ENCODE measurements at regions not wholly inside any gene's neighbourhood (a gene's known extent, or its start where the extent isn't known, plus 50 kb on each side); places are given as distances from the start of the nearest gene placed in this dataset.

DNA sequence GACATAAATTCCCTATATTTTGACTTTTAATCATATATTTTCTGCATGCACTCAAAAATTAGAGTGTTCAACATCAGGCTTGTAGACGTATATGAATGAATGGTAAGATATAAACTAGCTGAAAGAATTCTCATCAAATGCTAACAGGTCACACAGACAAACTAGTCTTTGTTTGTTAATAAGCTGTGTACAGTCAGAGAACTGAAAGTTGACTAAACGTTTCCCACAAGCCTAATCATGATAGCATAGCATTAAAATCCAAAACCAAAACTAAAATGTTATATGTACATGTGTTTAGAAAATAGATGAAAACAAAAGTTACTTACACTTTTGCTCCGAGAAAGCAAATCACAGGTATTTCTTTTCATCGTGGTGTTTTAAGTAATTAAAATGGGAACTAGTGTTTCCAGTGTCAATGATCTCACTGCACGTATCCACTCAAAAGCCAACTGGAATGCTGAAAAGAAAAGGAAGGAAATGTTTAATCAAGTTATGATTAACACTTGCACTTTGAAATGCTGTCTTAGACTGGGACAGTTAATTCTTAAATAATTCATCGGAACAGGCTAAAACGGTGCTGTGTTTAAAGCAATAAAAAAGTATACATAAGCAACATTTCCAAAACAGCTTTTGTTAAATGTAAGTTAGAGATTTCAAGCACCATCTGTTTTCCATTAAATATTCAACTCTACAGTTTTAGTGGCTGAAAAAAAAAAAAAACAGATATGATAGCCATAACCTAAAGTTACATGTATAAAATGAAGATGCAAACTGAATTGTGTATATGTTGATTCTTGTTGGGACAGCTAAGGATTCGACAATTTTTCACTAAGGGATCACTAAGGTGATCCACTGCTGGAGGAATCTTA, 291.9 kb upstream of the PDE4D start:
- TF ChIP-seq TAF1 (IDR thresholded peaks at IDR 0.05; ENCODE audit: borderline replicate concordance, insufficient read depth, low read length) = no peak
- no peak for TF ChIP-seq POLR2AphosphoS5 (IDR thresholded peaks at IDR 0.05; ENCODE audit: low read depth, low read length)
- no peak for TF ChIP-seq FOXP2 (optimal IDR thresholded peaks at IDR 0.05; ENCODE audit: borderline replicate concordance, extremely low read depth, extremely low read length, insufficient read depth)
- TF ChIP-seq REST (IDR thresholded peaks at IDR 0.05; ENCODE audit: insufficient read depth in 1 of 2, low read depth in 2 of 2, low read length in 2 of 2) = no peak
- no peak for TF ChIP-seq SIN3A (IDR thresholded peaks at IDR 0.05; ENCODE audit: borderline replicate concordance, insufficient read depth, low read length)

DNA sequence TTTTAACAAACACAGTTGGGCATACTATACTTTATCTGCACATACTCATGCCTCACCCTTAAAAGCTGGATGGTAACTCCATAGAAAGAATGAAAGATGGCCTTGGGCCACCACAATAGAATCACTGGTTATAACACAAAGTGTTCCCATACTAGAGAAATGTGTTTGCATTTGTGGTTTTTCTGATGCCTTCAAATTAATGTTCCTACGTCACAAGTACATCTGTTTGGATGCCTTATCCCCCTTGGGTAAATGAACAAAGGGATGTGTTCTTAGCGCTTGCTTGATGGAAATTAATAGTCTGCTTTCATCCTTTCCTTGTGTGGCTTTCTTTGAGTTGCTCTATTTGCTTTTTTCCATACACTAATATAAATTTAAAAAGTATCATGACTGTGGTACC, 291.1 kb upstream of the PDE4D start:
- TF ChIP-seq REST (IDR thresholded peaks at IDR 0.05; ENCODE audit: insufficient read depth in 1 of 2, low read depth in 2 of 2, low read length in 2 of 2) (no peak), TAF1 (IDR thresholded peaks at IDR 0.05; ENCODE audit: borderline replicate concordance, insufficient read depth, low read length) (no peak), FOXP2 (optimal IDR thresholded peaks at IDR 0.05; ENCODE audit: borderline replicate concordance, extremely low read depth, extremely low read length, insufficient read depth) (no peak), SIN3A (IDR thresholded peaks at IDR 0.05; ENCODE audit: borderline replicate concordance, insufficient read depth, low read length) (no peak), POLR2AphosphoS5 (IDR thresholded peaks at IDR 0.05; ENCODE audit: low read depth, low read length) (no peak)

DNA sequence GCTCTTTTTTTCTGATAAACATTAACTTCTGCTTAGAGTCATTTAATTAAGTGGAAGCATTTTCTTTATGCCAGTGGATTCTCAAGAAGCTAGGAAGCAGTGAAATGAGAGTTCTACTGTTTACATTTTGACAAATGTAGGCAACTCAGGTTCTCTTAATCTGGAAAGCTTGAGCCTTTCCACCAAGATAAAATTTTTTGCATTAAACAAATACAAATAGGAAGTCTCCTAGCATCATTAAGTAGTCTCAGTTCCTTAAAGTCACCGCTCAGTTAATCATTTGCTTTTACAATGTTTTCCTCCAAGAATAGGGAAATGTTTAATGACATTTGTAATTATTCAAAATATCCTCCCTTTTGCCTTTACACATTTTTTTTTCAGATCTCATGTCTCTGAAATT, 290.4 kb upstream of the PDE4D start:
- TF ChIP-seq SIN3A (IDR thresholded peaks at IDR 0.05; ENCODE audit: borderline replicate concordance, insufficient read depth, low read length) = no peak
- no peak for TF ChIP-seq REST (IDR thresholded peaks at IDR 0.05; ENCODE audit: insufficient read depth in 1 of 2, low read depth in 2 of 2, low read length in 2 of 2)
- TF ChIP-seq TAF1 (IDR thresholded peaks at IDR 0.05; ENCODE audit: borderline replicate concordance, insufficient read depth, low read length) = no peak
- no peak for TF ChIP-seq FOXP2 (optimal IDR thresholded peaks at IDR 0.05; ENCODE audit: borderline replicate concordance, extremely low read depth, extremely low read length, insufficient read depth)
- no peak for TF ChIP-seq POLR2AphosphoS5 (IDR thresholded peaks at IDR 0.05; ENCODE audit: low read depth, low read length)

- TF ChIP-seq REST (IDR thresholded peaks at IDR 0.05; ENCODE audit: insufficient read depth in 1 of 2, low read depth in 2 of 2, low read length in 2 of 2) (no peak), SIN3A (IDR thresholded peaks at IDR 0.05; ENCODE audit: borderline replicate concordance, insufficient read depth, low read length) (no peak), FOXP2 (optimal IDR thresholded peaks at IDR 0.05; ENCODE audit: borderline replicate concordance, extremely low read depth, extremely low read length, insufficient read depth) (no peak), TAF1 (IDR thresholded peaks at IDR 0.05; ENCODE audit: borderline replicate concordance, insufficient read depth, low read length) (no peak), POLR2AphosphoS5 (IDR thresholded peaks at IDR 0.05; ENCODE audit: low read depth, low read length) (no peak)
Measured at GRCh38 chr5:60178101-60178500, 284.6 kb upstream of the PDE4D start.
